OCI-LY7 (cell line): ENCODE measurements at regions not wholly inside any gene's neighbourhood (a gene's known extent, or its start where the extent isn't known, plus 50 kb on each side); places are given as distances from the start of the nearest gene placed in this dataset.
"Not testable (repeated sequence)": the region's sequence is repeated elsewhere in the genome, so short reads cannot be mapped to it uniquely, and the experiment has no call there.

Source experiments
- CTCF ChIP-seq: fragments of 200-600 bp; sonication (generic); conservative IDR thresholded peaks from 2 replicates; pipeline ENCODE4 v1.5.1; 2014; ENCODE audit warnings: mild to moderate bottlenecking, antibody characterized with exemption, low read length, moderate library complexity, mixed read lengths
- EZH2phosphoT487 ChIP-seq: fragments of 200-600 bp; sonication (generic); IDR thresholded peaks from 2 replicates; pipeline ENCODE4 v1.6.1; 2018; ENCODE audit warnings: low read depth, borderline replicate concordance, mild to moderate bottlenecking, mixed run types, antibody characterized with exemption, low read length, moderate library complexity, mixed read lengths

GRCh38 chr6:57815826-57816225 lies 498.4 kb downstream of the PRIM2 start:
- TF ChIP-seq CTCF, EZH2phosphoT487: not testable (repeated sequence)
